ENCODE measurements at regions not wholly inside any gene's neighbourhood (a gene's known extent, or its start where the extent isn't known, plus 50 kb on each side); places are given as distances from the start of the nearest gene placed in this dataset.
A peak's percentile ranks its signal among the peaks of the same experiment; 100 is the strongest.

DNA sequence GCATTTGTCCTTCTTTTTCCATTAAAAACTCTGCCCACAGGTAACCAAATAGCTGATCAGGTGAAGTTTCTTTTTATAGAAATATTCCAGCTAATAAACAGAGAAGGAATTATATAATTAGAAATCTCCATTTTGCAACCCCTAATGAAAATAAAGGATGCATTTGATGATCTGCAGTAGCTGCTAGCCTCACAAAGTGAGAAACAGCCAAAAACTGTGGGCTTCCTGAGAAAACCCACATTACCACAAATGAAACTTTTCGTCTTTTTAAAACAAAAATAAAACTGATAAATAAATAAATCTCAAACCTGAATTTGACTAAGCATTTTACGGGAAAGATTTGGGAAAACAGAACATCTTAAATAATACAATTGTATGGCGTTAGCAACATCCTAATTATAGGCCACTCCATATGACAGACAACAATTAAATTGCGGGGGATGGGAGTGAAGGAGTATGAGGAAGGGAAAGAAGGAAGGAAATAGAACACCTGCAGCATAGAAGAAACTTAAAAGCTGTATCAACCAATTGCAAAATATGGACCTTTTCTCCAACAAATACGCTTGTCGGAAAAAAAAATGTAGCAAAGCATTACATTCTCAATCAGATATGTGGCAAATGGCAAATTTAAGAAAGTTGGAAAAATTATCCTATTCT is 283.0 kb upstream of the ITGA1 start:
- DNase-seq, result no peak

DNA sequence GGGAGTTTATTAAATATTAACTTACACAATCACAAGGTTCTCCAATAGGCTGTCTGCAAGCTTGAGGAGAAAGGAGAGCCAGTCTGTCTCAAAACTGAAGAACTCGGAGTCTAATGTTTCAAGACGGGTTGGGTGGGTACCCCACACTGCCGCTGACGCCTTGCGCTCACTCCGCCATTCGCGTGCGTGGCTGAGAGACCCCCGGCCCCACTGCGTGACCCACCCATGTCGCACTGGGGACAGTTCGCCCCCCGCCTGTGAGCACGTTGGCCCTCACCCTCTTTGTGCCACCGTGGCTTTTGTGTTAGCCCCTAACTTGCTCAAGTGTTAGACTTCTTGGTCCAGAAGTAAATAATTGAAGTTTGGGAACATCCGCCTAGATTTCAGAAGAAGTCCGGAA is 270.0 kb upstream of the ITGA1 start:
- DNase-seq, result no peak

DNA sequence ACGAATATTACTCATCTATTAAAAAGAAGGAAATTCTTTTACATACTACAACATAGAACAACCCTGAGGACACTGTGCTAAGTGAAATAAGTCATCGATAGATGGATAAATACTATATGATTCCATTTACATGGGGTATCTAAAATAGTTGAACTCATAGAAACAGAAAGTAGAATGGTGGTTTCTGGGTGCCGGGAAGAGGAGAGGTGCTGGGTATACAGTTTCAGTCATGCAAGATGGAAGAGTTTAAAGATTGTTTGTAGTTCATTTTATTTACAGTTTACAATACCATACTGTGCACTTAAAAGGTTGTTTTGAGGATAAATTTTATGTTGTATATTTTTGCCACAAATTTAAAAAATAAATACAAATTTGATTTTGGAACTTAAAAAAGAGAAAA is 267.5 kb upstream of the ITGA1 start:
- DNase-seq, result no peak

DNA sequence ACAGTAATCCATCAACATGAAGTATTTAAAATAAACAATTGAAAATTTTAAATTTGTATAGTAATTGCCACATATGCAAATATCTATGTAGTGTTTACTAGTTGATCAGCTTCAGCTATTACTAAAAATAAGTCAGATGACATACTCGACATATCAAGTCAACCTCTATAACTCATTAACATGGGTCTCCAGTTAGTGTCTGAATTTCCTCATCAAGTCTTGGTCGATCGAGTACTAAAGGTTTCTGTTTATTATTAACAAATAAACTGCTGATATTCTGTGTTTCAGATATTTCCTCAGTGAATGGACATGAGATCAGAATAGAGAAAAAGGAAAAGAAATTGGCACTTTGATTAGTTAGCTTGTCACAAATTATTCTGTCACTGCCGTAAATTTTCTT is 266.5 kb upstream of the ITGA1 start:
- DNase-seq, result no peak

DNA sequence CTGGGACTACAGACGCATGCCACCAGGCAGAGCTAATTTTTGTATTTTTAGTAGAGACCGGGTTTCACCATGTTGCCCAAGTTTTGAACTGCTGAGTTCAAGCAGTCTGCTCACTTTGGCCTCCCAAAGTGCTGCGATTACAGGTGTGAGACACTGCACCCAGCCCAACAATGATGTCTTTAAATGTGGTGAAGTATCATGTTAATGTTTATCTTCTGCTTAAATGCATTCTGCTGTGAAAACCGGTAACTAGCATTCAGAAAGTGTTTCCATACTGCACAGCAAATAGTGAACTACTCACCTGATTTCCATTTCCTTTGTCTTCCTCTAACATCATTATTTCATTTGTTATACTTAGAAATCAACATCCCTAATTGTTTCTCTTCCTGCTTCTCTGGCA is 264.0 kb upstream of the ITGA1 start:
- no peak for DNase-seq

DNA sequence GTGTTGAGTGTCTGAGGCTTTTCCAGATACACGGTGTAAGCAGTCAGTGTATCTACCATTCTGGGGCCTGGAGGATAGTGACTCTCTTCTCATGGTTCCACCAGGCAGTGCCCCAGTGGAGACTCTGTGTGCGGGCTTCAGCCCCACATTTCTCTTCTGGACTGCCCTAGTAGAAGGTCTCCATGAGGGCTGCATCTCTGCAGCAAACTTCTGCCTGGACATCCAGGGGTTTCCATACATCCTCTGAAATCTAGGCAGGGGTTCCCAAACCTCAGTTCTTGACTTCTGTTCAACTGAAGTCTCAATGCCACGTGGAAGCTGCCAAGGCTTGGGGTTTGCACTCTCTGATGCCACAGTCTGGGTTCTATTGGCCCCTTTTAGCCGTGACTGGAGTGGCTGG is 256.6 kb upstream of the ITGA1 start:
- DNase-seq, result no peak

DNA sequence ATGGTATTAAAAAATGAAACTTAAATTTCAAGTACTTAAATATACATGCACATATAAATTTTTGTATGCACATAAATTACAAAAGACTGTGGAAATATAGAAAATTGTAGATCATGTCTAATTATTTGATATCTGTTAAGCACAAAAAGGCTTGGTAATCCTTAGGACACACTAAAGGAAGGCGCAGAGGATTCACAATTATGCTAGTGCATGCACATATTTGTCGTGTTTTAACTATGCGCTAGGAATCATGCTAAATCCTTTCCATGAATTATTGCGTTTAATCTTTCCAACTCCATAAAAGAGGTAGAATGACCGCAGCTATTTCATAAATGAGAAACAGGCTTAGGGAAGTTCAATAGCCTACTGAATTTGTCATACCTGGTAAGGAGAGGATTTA is 244.1 kb upstream of the ITGA1 start:
- DNase-seq, result no peak

DNA sequence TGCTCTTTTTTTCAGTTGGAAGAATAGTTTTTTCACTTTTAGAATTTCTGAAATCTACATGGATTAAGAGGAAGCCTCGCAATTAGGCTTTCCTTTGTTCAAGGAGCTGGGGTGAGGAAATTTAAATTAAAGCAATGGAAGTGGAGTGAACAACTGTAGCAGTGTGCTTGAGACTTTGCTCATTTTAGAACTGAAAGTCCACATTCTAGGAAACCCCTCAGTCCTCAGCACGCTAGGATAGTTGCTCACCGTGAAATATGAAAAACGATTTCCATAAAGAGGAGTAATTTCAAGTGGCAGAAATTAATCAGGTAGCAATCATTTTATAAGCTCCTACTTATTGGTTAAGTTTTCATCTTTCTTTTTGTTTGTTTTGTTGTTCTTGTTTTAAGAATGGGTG is 243.0 kb upstream of the ITGA1 start:
- DNase-seq, result no peak

DNA sequence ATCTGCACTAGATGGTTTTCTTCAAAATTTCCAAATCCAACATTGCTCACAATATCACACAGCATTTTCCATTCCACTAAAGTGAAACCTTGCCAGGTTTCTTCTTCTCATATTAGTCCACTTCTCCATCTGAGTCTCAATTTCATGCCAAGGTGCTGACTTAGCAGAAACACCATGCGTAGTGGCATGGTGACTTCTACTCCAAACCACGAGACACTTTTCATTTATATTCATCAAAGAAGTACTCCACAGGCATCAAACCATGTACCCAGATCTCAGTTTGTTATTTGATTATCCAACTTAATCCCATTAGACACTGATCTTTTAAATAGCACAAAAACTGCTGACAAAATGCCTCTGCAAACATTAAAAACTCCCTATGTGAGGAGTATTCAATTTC is 233.4 kb upstream of the ITGA1 start:
- no peak for DNase-seq

DNA sequence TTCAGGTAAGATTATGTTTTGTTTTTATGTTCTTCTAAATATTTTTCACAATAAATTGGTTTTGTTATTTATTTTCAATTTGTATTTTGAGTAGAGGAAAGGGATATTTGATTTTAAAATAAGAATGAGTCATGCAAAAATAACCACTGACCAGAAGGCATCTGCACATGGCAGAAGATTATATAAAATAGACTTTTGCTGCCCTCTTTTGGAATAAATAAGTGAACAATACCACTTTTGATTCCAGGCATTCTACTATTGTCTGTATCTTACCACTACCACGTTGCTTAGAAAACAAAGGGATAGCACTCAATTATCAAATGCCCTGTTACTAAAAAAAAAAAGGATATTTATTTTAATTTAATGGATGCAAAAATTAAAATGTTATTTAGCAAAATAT is 227.3 kb upstream of the ITGA1 start:
- peak in 1 of 6 experiments; percentile 0 for DNase-seq

DNA sequence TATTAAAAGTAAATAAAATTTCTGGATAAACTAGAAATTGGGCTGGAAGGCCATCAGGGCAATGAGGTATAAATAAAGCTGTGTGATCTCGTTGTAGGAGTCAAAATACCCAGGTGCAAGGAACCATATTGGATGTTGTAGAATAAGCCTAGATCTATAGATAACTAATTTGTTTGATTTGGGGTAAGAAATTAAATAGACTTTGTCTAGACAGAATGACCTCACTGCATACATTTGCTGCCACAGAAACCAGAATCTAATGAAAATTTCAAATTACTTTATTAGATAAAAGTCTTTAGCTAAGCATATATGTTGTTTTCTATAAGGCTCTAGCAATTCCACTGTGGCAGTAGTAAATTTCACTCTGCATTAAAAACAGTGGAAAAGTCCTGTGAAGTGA is 225.2 kb upstream of the ITGA1 start:
- DNase-seq, result no peak

DNA sequence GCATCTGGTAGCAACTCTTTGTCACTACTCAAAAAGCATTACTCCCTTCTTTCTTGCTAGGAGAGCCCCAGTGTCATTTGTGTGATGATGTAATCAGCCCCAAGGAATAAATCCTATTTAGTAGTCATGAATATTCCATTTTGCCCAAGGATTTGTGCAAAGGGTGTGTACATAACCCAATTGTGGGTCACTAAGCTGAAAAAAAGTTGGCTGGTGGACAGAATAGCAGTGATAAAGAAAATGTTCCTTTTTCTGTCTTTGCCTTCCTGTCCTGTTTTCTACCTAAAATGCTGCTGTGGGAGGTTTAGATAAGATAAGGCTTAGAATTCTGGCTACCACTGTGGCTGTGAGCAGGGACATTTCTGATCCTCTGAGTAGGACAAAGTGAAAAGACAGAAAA is 223.1 kb upstream of the ITGA1 start:
- DNase-seq, result no peak

DNA sequence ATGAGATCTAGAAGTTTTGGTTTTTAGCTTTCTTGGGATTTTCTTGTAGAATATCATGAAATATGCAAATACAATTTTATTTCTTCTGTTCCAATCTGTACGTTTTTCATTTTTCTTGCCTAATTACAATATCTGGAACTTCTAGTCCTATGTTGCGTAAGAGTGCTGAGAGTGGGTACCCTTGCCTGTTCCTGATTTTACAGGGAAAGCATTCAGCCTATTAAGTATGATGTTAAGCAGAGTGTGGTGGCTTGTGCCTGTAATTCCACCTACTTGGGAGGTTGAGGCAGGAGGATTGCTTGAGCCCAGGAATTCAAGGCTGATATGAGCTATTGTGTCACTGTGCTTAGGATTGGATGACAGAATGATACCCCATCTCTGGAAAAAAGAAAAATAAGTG is 210.2 kb upstream of the ITGA1 start:
- no peak for DNase-seq

DNA sequence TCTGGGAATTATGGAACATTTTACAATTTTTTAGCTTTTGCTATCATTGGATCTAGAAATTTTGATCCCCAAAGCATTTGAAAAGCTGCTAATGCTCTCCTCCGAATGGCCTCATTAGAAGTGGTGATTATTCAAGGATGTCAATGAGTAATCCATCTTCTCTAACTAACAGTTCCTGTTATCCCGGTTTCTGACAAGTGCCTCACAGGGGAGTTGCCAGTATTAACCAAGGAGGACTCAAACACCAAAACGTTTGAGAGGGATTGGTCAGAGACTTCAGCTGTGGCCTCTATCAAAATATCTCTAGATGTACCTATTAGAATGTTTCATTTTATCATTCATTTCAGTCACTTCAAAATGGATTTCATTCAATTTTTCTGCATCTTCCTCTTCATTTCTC is 208.3 kb upstream of the ITGA1 start:
- no peak for DNase-seq

DNA sequence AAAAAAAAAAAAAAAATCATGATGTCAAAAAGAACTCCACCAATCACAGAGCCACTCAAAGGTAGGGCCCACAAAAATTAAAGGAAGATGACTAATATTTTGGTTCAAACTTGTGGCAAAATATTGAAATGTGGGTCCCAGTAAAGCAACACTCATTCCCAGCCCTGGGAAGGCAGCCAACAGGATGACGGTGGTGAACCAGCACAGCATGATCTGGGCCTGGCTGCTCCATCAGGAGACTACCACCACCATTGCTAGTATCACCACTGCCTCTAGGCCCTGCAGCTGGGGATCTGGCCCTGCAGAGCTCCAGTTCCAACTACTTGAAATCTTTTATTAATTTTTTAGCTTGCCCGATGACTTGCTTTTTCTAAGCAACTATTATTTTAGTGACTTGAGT is 206.8 kb upstream of the ITGA1 start:
- no peak for DNase-seq

DNA sequence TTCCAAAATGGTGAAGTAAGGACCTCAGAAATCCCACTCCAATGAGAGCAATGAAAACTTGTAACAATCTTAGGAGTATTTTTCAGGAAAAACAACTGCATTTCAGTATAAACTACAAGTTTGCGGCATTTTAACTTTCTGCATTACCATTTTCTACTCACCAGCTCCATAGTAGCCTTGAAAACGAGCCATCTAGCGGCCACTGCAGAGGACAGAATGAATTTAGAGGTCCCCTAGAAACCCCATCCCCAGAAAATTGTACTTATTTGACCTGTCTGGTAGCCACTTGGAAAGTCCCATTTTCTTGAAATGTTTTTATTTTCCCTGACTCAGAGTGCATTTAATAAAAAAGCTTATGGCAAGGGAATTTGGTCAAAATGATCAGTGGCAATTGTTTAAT is 205.4 kb upstream of the ITGA1 start:
- DNase-seq, result no peak

DNA sequence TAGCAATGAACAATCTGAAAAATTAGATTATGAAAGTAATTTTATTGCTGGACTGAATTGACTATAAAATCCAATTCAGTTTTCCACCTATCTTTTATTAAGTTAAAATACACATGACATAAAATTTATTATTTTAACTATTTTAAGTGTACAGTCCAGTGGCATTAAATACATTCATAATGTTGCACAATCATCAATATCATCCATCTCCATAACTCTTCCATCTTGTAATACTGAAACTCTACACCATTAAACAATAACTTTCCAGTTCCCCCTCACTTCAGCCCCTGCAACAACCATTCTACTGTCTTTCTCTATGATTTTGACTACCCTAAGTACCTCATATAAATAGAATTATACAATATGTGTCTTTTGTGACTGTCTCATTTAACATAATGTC is 200.6 kb upstream of the ITGA1 start:
- DNase-seq, result no peak

DNA sequence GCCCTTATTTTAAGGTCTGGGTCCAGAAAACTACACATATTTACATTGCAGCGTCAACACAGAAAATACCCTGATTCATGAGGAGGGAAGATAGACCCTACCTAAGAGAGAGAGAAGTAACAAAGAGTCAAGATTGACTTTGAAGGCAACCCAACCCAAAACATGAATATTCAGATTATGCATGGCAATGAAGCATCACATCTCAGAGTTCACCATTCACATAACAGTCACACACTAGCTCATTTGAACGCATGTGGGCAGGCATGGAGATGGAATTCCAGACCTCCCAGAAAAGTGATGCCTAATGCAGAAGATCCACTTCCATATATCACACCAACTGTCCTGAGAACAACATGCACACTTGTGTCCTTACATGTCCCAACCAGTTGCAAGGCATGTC is 190.1 kb upstream of the ITGA1 start:
- no peak for DNase-seq

DNA sequence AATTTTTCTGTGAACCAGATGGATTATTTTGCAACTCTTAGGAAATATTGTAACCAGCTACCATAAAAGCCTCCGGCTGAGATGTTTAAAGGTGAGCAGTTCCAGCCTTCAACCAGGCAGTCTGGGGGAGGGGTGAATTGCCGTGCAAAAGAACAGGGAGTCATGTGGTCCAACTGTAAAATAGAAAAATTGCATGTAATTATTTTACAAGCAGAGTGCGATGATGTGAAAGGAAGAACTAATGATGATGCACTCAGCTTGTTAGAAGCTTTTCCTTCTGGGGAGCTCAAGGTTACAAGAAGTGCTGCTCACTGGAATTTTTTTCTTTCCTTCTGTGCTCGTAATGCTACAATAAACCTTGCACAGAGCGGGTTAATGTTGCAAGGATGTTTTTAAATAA is 188.7 kb upstream of the ITGA1 start:
- no peak for DNase-seq

DNA sequence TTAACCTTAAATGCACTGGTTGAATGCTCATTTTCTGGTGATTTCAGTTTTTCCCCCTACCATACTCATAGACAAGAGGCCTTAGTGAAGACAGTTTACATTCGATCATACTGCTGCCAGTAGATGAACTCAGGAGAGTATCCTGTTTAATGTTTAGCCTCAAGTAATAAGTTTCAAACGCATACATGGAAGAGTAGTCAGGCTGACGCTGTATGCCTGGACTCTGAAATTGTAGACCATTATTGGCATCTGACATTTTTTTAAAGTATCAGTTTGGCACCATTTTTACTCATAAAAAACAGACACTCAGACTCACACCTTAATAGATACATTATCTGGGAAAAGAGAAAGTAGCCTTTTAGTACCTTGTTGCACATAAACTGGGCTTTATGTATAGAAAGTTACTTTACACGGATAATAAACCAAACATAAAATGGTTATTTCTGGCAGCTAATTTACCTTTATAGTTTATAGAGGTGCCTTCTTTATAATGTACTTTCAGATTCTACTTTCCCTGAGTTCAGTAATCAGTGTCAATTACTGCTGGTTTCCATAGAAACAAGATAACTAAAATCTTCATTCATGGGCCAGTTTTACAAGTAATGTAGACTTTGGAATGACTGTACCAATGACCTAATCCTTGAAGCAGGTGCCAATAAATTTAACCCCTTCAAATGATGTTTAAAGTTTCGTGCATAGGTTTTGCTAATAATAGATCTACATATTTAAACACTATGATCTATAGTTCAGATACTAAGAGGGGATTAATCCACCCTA is 183.8 kb upstream of the ITGA1 start:
- DNase-seq, result no peak

DNA sequence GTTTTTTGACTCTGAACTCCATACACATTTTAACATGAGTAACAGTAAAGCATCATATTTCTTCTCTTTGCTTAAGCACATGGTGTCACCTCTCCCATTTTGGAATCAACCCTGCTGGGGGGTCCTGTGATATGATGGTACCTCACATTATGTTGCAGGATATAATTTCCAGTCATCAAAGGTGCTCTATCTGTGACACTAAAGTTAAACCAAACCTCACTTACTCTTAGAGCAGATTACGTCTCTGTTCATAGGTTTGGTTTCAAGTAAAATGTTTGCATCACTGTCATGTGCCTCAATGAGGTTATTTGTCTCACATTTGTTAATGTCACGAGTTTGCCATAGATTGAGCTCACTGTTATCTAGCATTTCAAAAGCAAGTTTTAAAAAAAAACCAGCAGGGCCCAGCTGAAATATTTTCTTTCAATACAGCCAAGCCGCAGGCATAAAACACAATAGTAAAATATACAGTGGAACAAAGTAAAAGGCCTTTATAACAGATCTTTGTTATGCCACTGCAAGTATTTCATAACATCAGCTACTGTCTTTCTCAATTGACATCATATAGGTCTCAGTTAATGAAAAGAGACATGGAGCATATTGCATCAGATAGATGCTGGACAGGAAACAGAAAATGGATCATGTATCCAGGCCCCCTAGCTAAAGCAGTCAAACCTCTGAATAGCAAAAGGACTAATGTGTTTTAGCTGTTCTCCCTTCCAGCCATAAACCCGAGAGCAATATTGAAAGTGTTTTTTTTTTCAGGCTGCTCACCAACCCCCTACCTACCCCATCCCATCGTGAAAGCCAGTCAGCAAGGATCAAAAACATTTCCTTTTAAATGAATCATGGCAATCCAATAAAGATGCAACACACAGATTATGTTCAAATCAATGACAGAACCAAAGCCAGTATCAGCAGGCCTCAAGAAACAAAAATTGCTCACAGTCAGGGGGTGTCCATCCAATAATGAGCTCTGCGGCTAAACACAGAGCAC is 182.1 kb upstream of the ITGA1 start:
- DNase-seq, result no peak

DNA sequence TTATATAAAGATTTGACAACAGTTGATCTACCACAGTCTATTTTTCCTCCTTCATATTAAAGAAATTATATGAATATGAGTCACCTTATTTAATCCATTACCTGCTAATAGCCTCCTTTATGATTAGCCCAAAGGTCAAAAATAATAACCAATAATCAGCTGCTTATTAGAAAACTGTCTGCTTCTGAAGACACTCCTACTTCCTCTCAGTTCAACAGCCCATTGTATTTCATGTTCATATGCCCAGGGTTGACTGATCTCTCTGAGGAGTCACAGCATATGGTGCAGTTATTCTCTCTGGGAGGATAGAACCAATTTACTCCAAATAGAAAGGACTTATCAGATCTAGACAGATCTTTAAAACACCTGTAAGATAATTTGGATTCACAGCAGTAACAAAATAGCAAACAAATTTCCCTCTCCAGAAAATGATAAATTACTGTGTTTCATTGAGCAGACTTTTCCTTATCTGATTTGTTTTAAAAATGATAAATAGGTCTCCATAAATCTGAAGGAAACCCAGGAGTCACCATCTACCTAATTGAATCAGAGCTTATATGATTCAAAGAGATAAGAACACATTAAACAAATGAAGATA is 180.4 kb upstream of the ITGA1 start:
- no peak for DNase-seq

DNA sequence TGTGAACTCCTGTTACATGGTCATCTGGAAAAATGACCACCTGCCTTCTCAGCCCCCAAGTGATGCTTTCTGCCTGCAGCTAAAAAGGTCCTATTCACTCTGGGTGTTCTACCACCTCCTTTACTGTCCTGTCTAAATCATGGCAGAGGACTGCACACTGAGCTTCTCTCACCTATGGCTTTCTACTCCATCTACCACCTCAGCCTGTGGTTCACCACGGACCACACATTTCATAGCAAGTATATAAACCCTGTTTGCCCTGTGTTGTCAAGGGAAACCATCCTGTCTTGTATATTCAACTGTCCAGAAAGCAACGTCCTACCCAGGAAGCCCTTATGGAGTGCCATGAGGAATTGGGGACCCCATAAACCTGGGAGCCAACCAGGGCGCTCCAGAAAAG is 167.4 kb upstream of the ITGA1 start:
- DNase-seq, result no peak

All from stimulated activated naive CD4-positive, alpha-beta T cell (primary cell).